ENCODE measurements at regions not wholly inside any gene's neighbourhood (a gene's known extent, or its start where the extent isn't known, plus 50 kb on each side); places are given as distances from the start of the nearest gene placed in this dataset.

DNA sequence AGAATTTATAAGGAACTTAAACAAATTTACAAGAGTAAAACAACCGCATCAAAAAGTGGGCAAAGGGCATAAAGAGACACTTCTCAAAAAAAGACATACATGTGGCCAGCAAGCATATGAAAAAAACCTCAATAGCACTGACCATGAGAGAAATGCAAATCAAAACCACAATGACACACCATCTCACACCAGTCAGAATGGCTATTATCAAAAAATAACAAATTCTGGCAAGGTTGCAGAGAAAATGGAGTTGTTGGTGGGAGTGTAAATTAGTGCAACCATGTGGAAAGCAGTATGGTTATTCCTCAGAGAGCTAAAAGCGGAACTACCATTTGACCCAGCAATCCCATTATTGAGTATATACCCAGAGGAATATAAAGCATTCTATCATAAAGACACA lies 866.8 kb upstream of the TENM4 start:
- Histone ChIP-seq H3K27me3 (ENCODE audit: control insufficient read depth, insufficient read depth, low read length) (no peaks in the 10 kb centered on the region), H3K4me3 (ENCODE audit: low read depth, low read length) (no peak overlapping the region), H3K9me3 (ENCODE audit: control insufficient read depth, insufficient read depth, low read length) (peaks cover 3% of the 10 kb centered on the region; the same call in 1 of the 2 replicates), H3K27ac (ENCODE audit: low read depth, low read length) (no peak overlapping the region)
- TF ChIP-seq CTCF (IDR thresholded peaks at IDR 0.05; ENCODE audit: low read depth, low read length), result no peak
- DNase-seq (ENCODE audit: low read depth, low spot score), result no peak
- ChIA-PET CTCF (no interaction called here), POLR2A (no interaction called here)

DNA sequence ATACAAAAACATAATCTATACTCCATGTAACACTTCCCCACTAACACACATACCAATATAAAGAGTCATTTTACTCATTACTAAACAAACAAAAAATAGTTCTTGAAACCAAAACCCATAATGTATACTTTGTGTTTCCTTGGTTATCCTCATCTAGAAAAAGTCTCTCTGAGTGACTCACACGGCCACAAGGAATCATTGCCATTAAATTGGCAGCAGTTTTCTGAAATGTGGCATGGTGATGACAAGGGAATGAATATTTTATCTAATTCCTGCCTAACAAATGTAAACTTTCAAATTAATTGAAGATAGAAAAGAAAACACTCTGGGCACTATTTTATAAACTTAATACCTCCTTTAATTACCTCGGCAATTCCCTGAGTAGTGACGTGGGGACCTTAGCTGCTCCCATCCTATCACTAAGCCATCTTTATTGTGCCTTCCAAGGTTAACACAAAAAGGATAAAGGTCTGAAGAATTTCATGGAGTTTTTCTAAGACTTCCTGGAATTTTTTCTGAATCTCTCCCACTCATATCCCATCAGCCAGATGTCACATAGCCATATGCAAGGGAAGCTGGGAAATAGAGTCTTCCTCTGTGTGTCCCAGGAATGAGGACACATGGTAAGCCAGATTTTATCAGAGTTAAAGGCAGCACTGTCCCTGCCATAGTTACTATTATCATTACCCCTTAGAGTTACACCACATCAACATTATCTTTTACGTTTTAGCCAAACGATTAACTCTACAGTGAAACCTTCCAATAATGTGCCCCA lies 857.2 kb upstream of the TENM4 start:
- H3K27me3 ChIP-seq (ENCODE audit: control insufficient read depth, insufficient read depth, low read length), result no peaks in the 10 kb centered on the region
- peak overlapping the region; percentile 4 for H3K27ac ChIP-seq (ENCODE audit: low read depth, low read length)
- POLR2A ChIA-PET, result no interaction called here
- CTCF ChIA-PET, result no interaction called here
- no peaks in the 10 kb centered on the region for H3K9me3 ChIP-seq (ENCODE audit: control insufficient read depth, insufficient read depth, low read length)
- peak; percentile 15 for DNase-seq (ENCODE audit: low read depth, low spot score)
- TF ChIP-seq CTCF (IDR thresholded peaks at IDR 0.05; ENCODE audit: low read depth, low read length), result no peak
- no peak overlapping the region for H3K4me3 ChIP-seq (ENCODE audit: low read depth, low read length)

DNA sequence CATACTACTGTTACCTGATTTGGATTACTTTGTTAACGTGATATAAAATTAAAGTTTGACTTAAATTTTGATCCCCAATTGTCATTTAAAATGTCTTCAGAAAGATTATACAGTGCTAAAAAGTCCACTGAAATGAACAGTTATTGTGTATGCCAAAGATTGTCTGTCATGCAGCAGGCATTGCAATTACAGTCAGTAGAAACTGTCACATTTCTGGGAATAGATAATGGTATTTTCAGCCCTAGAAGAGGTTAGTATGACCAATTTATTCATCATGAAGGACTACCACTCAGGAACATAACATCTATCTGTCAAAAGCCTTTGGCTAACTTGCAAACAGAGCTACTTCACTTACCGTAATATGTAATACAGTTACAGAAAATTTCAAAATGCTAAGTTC lies 852.5 kb upstream of the TENM4 start:
- POLR2A ChIA-PET, result no interaction called here
- Histone ChIP-seq H3K9me3 (ENCODE audit: control insufficient read depth, insufficient read depth, low read length) (no peaks in the 10 kb centered on the region), H3K27ac (ENCODE audit: low read depth, low read length) (no peak overlapping the region), H3K27me3 (ENCODE audit: control insufficient read depth, insufficient read depth, low read length) (no peaks in the 10 kb centered on the region), H3K4me3 (ENCODE audit: low read depth, low read length) (no peak overlapping the region)
- no peak for TF ChIP-seq CTCF (IDR thresholded peaks at IDR 0.05; ENCODE audit: low read depth, low read length)
- DNase-seq (ENCODE audit: low read depth, low spot score), result no peak
- CTCF ChIA-PET, result no interaction called here

DNA sequence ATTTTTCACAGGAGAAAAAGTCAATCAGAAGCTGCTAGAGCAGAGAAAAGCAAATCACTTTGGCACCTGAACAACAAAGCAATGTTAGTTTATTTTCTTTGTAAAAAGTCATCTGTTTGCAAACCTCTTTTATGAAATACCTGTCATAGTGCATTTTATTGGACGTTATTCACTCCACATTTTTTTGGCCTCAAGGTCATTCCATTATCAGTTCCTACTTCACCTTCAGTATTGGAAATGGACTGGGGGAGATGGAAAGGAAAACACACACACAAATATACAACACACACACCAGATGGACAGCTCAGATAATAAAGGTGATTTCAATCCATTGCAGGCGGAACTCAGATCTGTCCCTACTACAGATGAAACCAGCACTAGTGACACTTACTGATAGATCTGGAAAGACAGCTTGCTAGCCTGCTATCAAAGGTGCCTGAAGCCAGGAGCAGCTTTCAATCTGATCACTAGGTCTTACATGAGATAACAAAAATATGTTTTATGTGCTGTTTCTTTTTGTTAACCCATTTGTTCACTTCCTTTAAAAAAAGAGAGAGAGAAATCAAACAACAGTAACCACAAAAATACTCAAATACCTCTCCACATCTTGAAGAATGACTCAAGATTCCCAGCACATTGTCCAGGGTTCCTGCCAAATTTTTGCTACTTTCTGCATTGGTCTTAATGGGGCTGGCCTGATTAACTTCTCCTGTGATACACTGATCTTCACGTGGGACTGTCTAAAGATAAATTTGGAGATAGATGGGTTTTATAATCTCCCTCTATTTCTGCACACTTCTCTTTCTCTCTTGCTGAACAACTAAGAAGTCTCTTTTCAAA lies 844.3 kb upstream of the TENM4 start:
- Histone ChIP-seq H3K9me3 (ENCODE audit: control insufficient read depth, insufficient read depth, low read length) (no peaks in the 10 kb centered on the region), H3K27ac (ENCODE audit: low read depth, low read length) (no peak overlapping the region), H3K4me3 (ENCODE audit: low read depth, low read length) (no peak overlapping the region), H3K27me3 (ENCODE audit: control insufficient read depth, insufficient read depth, low read length) (no peaks in the 10 kb centered on the region)
- ChIA-PET CTCF (no interaction called here), POLR2A (no interaction called here)
- TF ChIP-seq CTCF (IDR thresholded peaks at IDR 0.05; ENCODE audit: low read depth, low read length), result no peak
- DNase-seq (ENCODE audit: low read depth, low spot score), result peak; percentile 11

DNA sequence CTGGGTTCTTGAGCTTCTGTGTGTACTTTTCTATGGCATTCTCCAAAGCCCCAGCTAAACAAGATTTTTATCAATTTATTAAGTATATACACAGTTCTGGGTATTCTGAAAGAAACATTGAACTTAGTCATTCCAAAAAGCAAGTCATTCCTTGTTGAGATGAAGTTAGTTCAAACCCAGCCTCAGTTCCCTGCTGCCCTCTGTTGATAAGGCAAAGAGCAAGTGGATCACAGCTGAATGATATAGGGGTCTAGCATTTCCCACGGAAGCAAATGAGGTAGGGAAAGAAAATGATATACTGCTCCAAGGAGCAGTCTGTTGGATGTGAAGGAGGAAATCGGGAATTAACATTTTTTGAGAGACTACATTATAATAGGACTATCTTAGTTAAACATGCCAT lies 841.8 kb upstream of the TENM4 start:
- ChIA-PET POLR2A (no interaction called here), CTCF (no interaction called here)
- H3K4me3 ChIP-seq (ENCODE audit: low read depth, low read length), result no peak overlapping the region
- H3K27ac ChIP-seq (ENCODE audit: low read depth, low read length), result no peak overlapping the region
- DNase-seq (ENCODE audit: low read depth, low spot score), result no peak
- TF ChIP-seq CTCF (IDR thresholded peaks at IDR 0.05; ENCODE audit: low read depth, low read length), result no peak
- no peaks in the 10 kb centered on the region for H3K9me3 ChIP-seq (ENCODE audit: control insufficient read depth, insufficient read depth, low read length)
- no peaks in the 10 kb centered on the region for H3K27me3 ChIP-seq (ENCODE audit: control insufficient read depth, insufficient read depth, low read length)
